Epithelial cell of esophagus (primary cell): ENCODE measurements at regions not wholly inside any gene's neighbourhood (a gene's known extent, or its start where the extent isn't known, plus 50 kb on each side); places are given as distances from the start of the nearest gene placed in this dataset.
A peak's percentile ranks its signal among the peaks of the same experiment; 100 is the strongest.

Experiments used
- DNase-seq: peaks from one replicate; pipeline ENCODE4 v3.0.0; 2010; ENCODE audit warnings: low read depth
- H3K4me3 ChIP-seq: 2 replicates; pipeline ENCODE4 v1.5.1; 2011; ENCODE audit warnings: mild to moderate bottlenecking, low read length, control low read depth
- CTCF ChIP-seq: IDR thresholded peaks from 2 replicates; pipeline ENCODE4 v1.5.1; 2011; ENCODE audit warnings: low read depth, mild to moderate bottlenecking, low read length, control low read depth, inconsistent platforms; ENCODE audit not compliant: insufficient read depth; ENCODE audit errors: missing control alignments

- no peak overlapping the region for H3K4me3 ChIP-seq
- no peak for DNase-seq
- TF ChIP-seq CTCF = no peak
Measured at GRCh38 chr2:57793310-57793709, 253.3 kb upstream of the VRK2 start.

DNA sequence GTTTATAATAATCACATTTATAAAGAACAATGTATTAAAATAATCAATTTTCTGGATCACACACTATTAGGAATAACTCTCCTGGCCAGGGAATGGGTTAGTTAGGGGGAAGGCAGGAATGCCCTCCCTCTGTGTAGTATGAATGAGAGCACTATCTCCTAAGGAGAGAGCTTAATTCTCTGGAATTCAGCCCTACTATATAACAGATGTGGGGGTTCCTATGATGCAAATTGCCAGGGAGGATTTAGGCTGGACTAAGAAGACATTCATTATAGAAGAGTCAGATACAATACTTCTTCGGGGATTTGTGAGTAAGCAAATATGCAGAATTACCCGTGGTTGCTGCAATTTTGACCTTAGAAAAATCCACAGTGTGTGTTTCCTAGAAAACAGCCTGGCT, 250.1 kb upstream of the VRK2 start:
- H3K4me3 ChIP-seq = no peak overlapping the region
- DNase-seq = no peak
- TF ChIP-seq CTCF = no peak

- H3K4me3 ChIP-seq = no peak overlapping the region
- TF ChIP-seq CTCF = no peak
- no peak for DNase-seq
Measured at GRCh38 chr2:57798346-57798745, 248.3 kb upstream of the VRK2 start.

DNA sequence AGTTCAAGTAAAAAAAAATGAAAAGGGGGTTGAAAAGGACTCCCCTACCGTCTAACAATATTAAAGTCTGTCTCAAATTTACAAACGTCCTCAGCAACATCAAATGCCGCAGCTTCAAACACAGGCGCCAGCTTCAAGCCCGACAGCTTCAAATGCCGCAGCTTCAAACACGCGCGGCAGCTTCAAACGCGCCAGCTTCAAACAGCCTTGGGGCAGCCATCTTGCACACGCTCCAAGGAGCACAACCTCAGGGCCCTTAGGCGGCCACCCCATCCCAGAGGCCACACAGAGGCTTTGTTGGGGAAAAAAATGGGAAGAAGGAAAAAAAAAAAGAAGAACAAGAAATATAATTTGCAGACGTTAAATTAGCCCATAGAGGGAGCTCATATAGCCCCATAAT, 244.4 kb upstream of the VRK2 start:
- TF ChIP-seq CTCF = no peak
- no peak for DNase-seq

GRCh38 chr2:57804971-57805370, 241.6 kb upstream of the VRK2 start:
- TF ChIP-seq CTCF = no peak
- DNase-seq = peak; percentile 27
- no peak overlapping the region for H3K4me3 ChIP-seq

More for the DNA sequence above, 244.4 kb upstream of the VRK2 start:
- no peak overlapping the region for H3K4me3 ChIP-seq

DNA sequence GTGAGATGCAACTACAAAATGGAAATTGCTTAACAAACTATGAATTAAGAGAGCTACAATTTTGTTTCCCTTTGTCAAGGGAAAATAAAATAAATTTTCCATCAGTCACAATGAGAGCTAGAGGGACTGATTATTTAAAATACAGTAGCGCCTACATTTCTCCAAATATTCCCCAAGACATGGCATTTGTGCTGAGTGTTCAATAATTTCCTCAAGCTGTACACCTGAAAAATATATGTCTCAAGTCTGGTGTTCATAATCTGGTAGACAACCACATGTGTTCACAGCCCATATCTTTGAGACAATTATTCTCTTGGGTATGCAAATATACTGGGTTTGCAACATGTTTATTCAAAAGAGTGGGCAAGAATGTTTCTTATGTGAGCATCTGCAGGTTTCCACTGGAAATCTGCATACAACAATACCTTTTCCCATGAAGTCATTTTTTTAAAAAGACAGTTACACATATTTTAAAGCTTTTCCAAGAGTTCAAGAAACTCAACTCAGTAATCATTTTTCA, 240.1 kb upstream of the VRK2 start:
- TF ChIP-seq CTCF = no peak
- no peak overlapping the region for H3K4me3 ChIP-seq
- no peak for DNase-seq

DNA sequence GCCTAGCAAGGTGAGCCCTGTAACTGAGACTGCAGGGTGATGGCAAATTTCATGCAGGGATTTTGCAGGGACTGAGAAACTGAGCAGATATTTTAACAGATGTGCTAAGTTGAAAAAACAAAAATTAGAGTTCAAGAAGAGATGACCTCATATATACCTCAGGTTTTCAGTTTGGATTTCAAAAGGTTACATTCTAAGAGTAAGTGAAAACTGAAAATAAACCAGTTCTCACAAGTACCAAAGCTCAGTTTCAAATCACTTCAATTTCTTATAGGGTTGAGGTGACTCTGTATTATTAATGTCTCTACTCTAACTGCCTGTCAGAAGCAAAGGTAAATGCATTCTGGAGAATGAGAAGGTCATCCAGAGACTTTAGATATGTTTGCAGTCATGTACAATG, 237.4 kb upstream of the VRK2 start:
- no peak overlapping the region for H3K4me3 ChIP-seq
- TF ChIP-seq CTCF = no peak
- no peak for DNase-seq
